ENCODE measurements at regions not wholly inside any gene's neighbourhood (a gene's known extent, or its start where the extent isn't known, plus 50 kb on each side); places are given as distances from the start of the nearest gene placed in this dataset.
"Not testable (repeated sequence)": the region's sequence is repeated elsewhere in the genome, so short reads cannot be mapped to it uniquely, and the experiment has no call there.

- POLR2A ChIA-PET (ENCODE audit: low non-redundant PET): no interaction called here
- TF ChIP-seq, protein P1, sequence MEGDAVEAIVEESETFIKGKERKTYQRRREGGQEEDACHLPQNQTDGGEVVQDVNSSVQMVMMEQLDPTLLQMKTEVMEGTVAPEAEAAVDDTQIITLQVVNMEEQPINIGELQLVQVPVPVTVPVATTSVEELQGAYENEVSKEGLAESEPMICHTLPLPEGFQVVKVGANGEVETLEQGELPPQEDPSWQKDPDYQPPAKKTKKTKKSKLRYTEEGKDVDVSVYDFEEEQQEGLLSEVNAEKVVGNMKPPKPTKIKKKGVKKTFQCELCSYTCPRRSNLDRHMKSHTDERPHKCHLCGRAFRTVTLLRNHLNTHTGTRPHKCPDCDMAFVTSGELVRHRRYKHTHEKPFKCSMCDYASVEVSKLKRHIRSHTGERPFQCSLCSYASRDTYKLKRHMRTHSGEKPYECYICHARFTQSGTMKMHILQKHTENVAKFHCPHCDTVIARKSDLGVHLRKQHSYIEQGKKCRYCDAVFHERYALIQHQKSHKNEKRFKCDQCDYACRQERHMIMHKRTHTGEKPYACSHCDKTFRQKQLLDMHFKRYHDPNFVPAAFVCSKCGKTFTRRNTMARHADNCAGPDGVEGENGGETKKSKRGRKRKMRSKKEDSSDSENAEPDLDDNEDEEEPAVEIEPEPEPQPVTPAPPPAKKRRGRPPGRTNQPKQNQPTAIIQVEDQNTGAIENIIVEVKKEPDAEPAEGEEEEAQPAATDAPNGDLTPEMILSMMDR (conservative IDR thresholded peaks at IDR 0.05; ENCODE audit: low read depth): no peak
- CTCF ChIA-PET: interaction anchor here (0.9 to 3.5 kb wide), 2 partner anchors 64 to 908 kb away, joined by 3 to 18 read pairs; no protein-coding TSS in a partner anchor
- no peak for DNase-seq (ENCODE audit: low spot score)
- H3K27ac ChIP-seq: no peak overlapping the region
Observed at GRCh38 chr9:13445103-13445500, 165.6 kb upstream of the MPDZ start.

DNA sequence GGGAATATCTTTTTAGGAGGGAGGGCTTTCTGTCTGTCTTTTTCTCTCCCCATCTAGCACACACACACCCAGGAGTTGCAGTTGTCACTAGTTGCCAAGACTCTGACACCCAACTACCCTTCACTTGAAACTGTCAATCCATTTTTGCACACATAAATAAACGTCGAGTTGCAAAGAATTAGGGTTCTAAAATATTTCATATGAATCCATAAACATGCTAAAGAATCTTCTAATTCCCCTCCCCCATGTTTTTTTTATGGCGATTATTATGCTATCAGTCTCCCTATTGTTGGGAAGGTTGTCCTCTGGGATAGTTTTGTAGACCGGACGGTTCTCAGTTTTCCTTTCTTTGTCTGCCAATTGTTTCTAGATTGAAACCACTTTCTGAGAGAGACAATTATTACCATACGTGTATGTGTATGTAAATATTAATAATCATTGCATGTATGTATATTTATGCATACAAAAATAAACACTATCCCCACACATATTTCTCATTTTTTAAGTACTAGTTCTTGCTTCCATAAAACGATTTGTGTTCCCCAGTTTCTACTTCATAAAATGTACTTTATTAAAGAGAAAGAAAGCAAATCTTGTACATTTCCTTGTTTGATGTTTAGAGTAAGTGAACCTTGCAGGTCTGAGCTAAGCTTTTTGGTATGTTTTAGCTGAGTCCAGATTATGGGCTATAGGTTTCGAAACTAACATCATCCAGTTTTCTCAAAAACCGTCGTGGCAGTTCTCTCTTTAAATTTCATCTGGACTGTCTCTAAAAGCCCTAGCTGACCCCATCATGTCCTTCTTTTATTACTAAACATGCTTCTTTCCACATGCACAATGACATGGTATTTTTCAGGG is 165.0 kb upstream of the MPDZ start:
- POLR2A ChIA-PET (ENCODE audit: low non-redundant PET): no interaction called here
- no peak overlapping the region for H3K27ac ChIP-seq
- no peak for DNase-seq (ENCODE audit: low spot score)
- CTCF ChIA-PET: interaction anchor here (3.5 kb wide), 1 partner anchor 908 kb away, joined by 18 read pairs; no protein-coding TSS in a partner anchor
- TF ChIP-seq, protein P1 (conservative IDR thresholded peaks at IDR 0.05; ENCODE audit: low read depth): no peak

- ChIA-PET CTCF (no interaction called here), POLR2A (ENCODE audit: low non-redundant PET) (no interaction called here)
- TF ChIP-seq, protein P1 (conservative IDR thresholded peaks at IDR 0.05; ENCODE audit: low read depth): no peak
- no peak for DNase-seq (ENCODE audit: low spot score)
- no peak overlapping the region for H3K27ac ChIP-seq
Observed at GRCh38 chr9:13443346-13444244, 164.1 kb upstream of the MPDZ start.

DNA sequence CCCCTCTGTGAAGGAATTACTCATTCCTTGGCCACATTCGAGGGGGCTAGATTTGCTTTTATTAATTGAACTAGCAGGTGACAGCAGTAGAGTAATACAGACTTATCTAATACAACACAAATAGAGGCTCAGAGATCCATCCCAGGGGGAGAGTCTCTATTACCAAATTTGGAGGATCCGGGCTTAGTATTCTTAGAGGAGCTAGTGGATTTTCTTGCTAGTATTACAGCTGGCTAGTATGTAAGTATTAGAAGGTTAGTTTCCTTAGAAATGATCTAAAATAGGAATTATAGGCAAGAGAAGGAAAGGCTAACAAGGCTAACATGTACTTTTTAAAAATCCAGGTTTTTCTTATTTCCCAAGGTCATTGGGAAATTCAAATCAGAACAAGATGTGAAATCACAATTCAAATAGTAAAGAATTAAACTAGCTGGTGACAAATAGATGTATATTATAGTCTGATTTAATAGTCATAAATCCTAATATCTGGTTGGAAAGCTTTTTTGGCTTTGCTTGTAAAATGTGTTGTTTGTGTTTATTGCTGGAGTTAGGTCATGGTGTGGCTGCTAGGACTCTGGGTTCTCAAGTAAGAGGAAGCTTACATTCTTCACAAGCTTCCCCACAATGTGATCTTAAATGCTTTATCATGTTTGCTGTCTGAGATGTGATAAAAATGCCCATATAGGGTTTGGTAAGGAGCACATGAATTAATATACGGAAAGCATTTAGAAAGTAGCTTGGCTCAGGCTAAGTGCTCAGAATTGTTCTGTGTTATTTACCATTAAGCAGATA is 160.4 kb upstream of the MPDZ start:
- POLR2A ChIA-PET (ENCODE audit: low non-redundant PET): no interaction called here
- no peak overlapping the region for H3K27ac ChIP-seq
- CTCF ChIA-PET: interaction anchor here (0.5 to 1.2 kb wide), 4 partner anchors 10 to 1571 kb away, joined by 3 to 5 read pairs (median 3); no protein-coding TSS in a partner anchor
- TF ChIP-seq, protein P1 (conservative IDR thresholded peaks at IDR 0.05; ENCODE audit: low read depth): no peak
- DNase-seq (ENCODE audit: low spot score): no peak

DNA sequence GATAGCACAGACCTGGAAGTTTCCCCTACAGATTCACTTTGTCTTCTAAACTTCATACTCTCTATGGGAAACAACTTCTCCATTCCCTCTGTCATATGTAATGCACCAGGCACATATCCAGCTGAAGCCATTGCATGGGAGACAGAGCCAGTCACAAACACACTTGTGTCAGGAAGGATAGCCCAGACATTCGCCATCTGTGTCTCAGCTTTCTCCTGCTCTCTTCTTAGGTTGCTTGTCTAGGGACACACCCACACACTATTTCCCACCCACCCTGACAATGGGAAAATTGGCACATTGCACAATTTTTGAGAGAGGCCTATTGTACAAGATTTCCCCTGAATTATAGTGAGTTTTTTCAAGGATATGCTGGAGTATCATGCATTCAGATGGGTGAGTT is 158.4 kb upstream of the MPDZ start:
- no peak for DNase-seq (ENCODE audit: low spot score)
- no peak overlapping the region for H3K27ac ChIP-seq
- POLR2A ChIA-PET (ENCODE audit: low non-redundant PET): no interaction called here
- TF ChIP-seq, protein P1 (conservative IDR thresholded peaks at IDR 0.05; ENCODE audit: low read depth): no peak
- CTCF ChIA-PET: no interaction called here

GRCh38 chr9:13436591-13436990 is 157.1 kb upstream of the MPDZ start:
- CTCF ChIA-PET: no interaction called here

DNA sequence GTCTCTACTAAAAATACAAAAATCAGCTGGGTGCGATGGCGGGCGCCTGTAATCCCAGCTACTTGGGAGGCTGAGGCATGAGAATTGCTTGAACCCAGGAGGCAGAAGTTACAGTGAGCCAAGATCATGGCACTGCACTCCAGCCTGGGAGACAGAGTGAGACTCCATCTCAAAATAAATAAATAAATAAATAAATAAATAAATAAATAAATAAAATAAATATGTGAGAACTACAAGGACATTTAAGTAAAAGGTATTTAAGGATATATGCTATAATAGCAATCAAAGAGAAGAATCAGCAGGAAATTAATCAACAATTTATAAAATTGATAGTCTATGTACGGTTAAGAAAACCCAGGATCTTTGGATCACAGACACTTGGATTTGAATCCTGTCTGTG is 154.0 kb upstream of the MPDZ start:
- POLR2A ChIA-PET (ENCODE audit: low non-redundant PET); H3K27ac ChIP-seq; DNase-seq (ENCODE audit: low spot score): not testable (repeated sequence)
- CTCF ChIA-PET: interaction anchor here (1.0 kb wide), 1 partner anchor 920 kb away, joined by 6 read pairs; no protein-coding TSS in a partner anchor

More at GRCh38 chr9:13436591-13436990, 157.1 kb upstream of the MPDZ start:
- no peak overlapping the region for H3K27ac ChIP-seq
- no peak for DNase-seq (ENCODE audit: low spot score)
- POLR2A ChIA-PET (ENCODE audit: low non-redundant PET): no interaction called here
- TF ChIP-seq, protein P1 (conservative IDR thresholded peaks at IDR 0.05; ENCODE audit: low read depth): no peak

Data from RWPE1 (cell line).